H9 (cell line): ENCODE measurements at regions not wholly inside any gene's neighbourhood (a gene's known extent, or its start where the extent isn't known, plus 50 kb on each side); places are given as distances from the start of the nearest gene placed in this dataset.
"Not testable (repeated sequence)": the region's sequence is repeated elsewhere in the genome, so short reads cannot be mapped to it uniquely, and the experiment has no call there.

Experiments
- DNase-seq: peaks from one replicate; pipeline ENCODE4 v3.0.0-alpha.2; 2017
- H2AFZ ChIP-seq: one replicate; pipeline ENCODE4 v1.6.1; 2013; ENCODE audit warnings: mild to moderate bottlenecking, low read length, control low read depth, moderate library complexity
- H2AK5ac ChIP-seq: 2 replicates; pipeline ENCODE4 v1.6.1; 2013; ENCODE audit warnings: low read length, control low read depth, mixed read lengths; ENCODE audit not compliant: insufficient read length
- H2BK120ac ChIP-seq: one replicate; pipeline ENCODE4 v1.6.1; 2013; ENCODE audit warnings: low read depth, mild to moderate bottlenecking, low read length, control low read depth, inconsistent platforms; ENCODE audit not compliant: poor library complexity, severe bottlenecking
- H2BK12ac ChIP-seq: 2 replicates; pipeline ENCODE4 v1.6.1; 2013; ENCODE audit warnings: low read length, control low read depth, mixed read lengths, low read depth; ENCODE audit not compliant: insufficient read length
- H2BK15ac ChIP-seq: 2 replicates; pipeline ENCODE4 v1.6.1; 2013; ENCODE audit warnings: low read depth, low read length, control low read depth
- H2BK20ac ChIP-seq: one replicate; pipeline ENCODE4 v1.6.1; 2013; ENCODE audit warnings: low read depth, mild to moderate bottlenecking, low read length, control low read depth, inconsistent platforms; ENCODE audit not compliant: poor library complexity, severe bottlenecking
- H2BK5ac ChIP-seq: 2 replicates; pipeline ENCODE4 v1.6.1; 2013; ENCODE audit warnings: low read length, control low read depth, mixed read lengths; ENCODE audit not compliant: insufficient read length
- H3K14ac ChIP-seq: 2 replicates; pipeline ENCODE4 v1.6.1; 2013; ENCODE audit warnings: low read length, control low read depth; ENCODE audit not compliant: insufficient read depth
- H3K18ac ChIP-seq: 2 replicates; pipeline ENCODE4 v1.6.1; 2013; ENCODE audit warnings: low read depth, mild to moderate bottlenecking, mixed read lengths, low read length, control low read depth; ENCODE audit not compliant: insufficient read length
- H3K23ac ChIP-seq: 2 replicates; pipeline ENCODE4 v1.6.1; 2013; ENCODE audit warnings: low read length, control low read depth, mixed read lengths, low read depth; ENCODE audit not compliant: insufficient read length
- H3K23me2 ChIP-seq: 2 replicates; pipeline ENCODE4 v1.6.1; 2013; ENCODE audit warnings: low read depth, mild to moderate bottlenecking, mixed read lengths, low read length, control low read depth; ENCODE audit not compliant: insufficient read length, poor library complexity, severe bottlenecking
- H3K27ac ChIP-seq: 2 replicates; pipeline ENCODE4 v1.5.1; 2013; ENCODE audit warnings: low read length, control low read depth, mixed read lengths, low read depth; ENCODE audit not compliant: insufficient read length
- H3K27me3 ChIP-seq: 2 replicates; pipeline ENCODE4 v1.6.1; 2013; ENCODE audit warnings: low read length, control low read depth, inconsistent platforms; ENCODE audit not compliant: insufficient read depth
- H3K4ac ChIP-seq: 2 replicates; pipeline ENCODE4 v1.6.1; 2013; ENCODE audit warnings: low read depth, mild to moderate bottlenecking, control low read depth, inconsistent platforms, low read length, moderate library complexity
- H3K4me1 ChIP-seq: 2 replicates; pipeline ENCODE4 v1.6.1; 2013; ENCODE audit warnings: low read length, control low read depth, inconsistent platforms; ENCODE audit not compliant: insufficient read depth
- H3K4me2 ChIP-seq: 2 replicates; pipeline ENCODE4 v1.6.1; 2013; ENCODE audit warnings: low read length, control low read depth, mixed read lengths; ENCODE audit not compliant: insufficient read length, insufficient read depth
- H3K56ac ChIP-seq: 2 replicates; pipeline ENCODE4 v1.6.1; 2013; ENCODE audit warnings: low read depth, mild to moderate bottlenecking, mixed read lengths, low read length, control low read depth; ENCODE audit not compliant: insufficient read length
- H3K79me1 ChIP-seq: 2 replicates; pipeline ENCODE4 v1.6.1; 2013; ENCODE audit warnings: low read depth, mild to moderate bottlenecking, moderate library complexity, low read length, control low read depth, inconsistent platforms; ENCODE audit not compliant: insufficient read depth, poor library complexity, severe bottlenecking
- H3K79me2 ChIP-seq: 2 replicates; pipeline ENCODE4 v1.6.1; 2013; ENCODE audit warnings: low read length, control low read depth, inconsistent platforms; ENCODE audit not compliant: insufficient read depth
- H3K9ac ChIP-seq: 2 replicates; pipeline ENCODE4 v1.6.1; 2013; ENCODE audit warnings: low read length, control low read depth, mixed read lengths; ENCODE audit not compliant: insufficient read length; ENCODE audit errors: extremely low read depth
- H3K9me3 ChIP-seq: one replicate; pipeline ENCODE4 v1.6.1; 2013; ENCODE audit warnings: low read depth, low read length, inconsistent platforms; ENCODE audit not compliant: control insufficient read depth
- H3T11ph ChIP-seq: one replicate; pipeline ENCODE4 v1.6.1; 2013; ENCODE audit warnings: mild to moderate bottlenecking, low read length, control low read depth, inconsistent platforms
- H4K20me1 ChIP-seq: one replicate; pipeline ENCODE4 v1.6.1; 2013; ENCODE audit not compliant: control insufficient read depth, insufficient read length, insufficient read depth
- H4K5ac ChIP-seq: 2 replicates; pipeline ENCODE4 v1.6.1; 2013; ENCODE audit warnings: low read depth, mild to moderate bottlenecking, mixed read lengths, low read length, control low read depth; ENCODE audit not compliant: insufficient read length
- H4K8ac ChIP-seq: replicated peaks from 2 replicates; pipeline ENCODE4 v1.6.1; 2013; ENCODE audit warnings: low read length, control low read depth, mixed read lengths, low read depth; ENCODE audit not compliant: insufficient read length
- H4K91ac ChIP-seq: 2 replicates; pipeline ENCODE4 v1.6.1; 2013; ENCODE audit warnings: low read depth, mild to moderate bottlenecking, moderate library complexity, mixed read lengths, low read length, control low read depth; ENCODE audit not compliant: insufficient read length
- H3K27ac Mint-ChIP-seq, 3 experiments: 2 replicates in 2 of 3; 3 replicates in 1 of 3; pipeline ENCODE4 v1.8.0; 2020 to 2021; ENCODE audit warnings: mixed read lengths in 3 of 3, mild to moderate bottlenecking in 1 of 3, moderate library complexity in 1 of 3
- H3K27me3 Mint-ChIP-seq: 2 replicates; pipeline ENCODE4 v1.8.0; 2021; ENCODE audit warnings: low read depth, mild to moderate bottlenecking, moderate library complexity, mixed read lengths
- H3K36me3 Mint-ChIP-seq, 3 experiments: 2 replicates in 2 of 3; 3 replicates in 1 of 3; pipeline ENCODE4 v1.8.0; 2020 to 2021; ENCODE audit warnings: low read depth in 3 of 3, mixed read lengths in 3 of 3; ENCODE audit not compliant: insufficient read depth in 1 of 3
- H3K4me1 Mint-ChIP-seq, 2 experiments: 2 replicates each; pipeline ENCODE4 v1.8.0; 2020; ENCODE audit warnings: mixed read lengths in 2 of 2
- H3K4me3 Mint-ChIP-seq, 2 experiments: 2 replicates in 1 of 2; 3 replicates in 1 of 2; pipeline ENCODE4 v1.8.0; 2020 to 2021; ENCODE audit warnings: mild to moderate bottlenecking in 2 of 2, mixed read lengths in 2 of 2, moderate library complexity in 1 of 2
- H3K9me3 Mint-ChIP-seq, 2 experiments: 2 replicates in 1 of 2; 3 replicates in 1 of 2; pipeline ENCODE4 v1.8.0; 2020; ENCODE audit warnings: mild to moderate bottlenecking in 2 of 2, mixed read lengths in 2 of 2, moderate library complexity in 1 of 2
- WGBS: extraction: QIAGEN DNeasy Blood & Tissue Kit; methylation state at CpG from one replicate; pipeline ENCODE4 v1.1.7; 2013; ENCODE audit warnings: missing lambda C conversion rate, low lambda C conversion rate, mixed read lengths; ENCODE audit not compliant: insufficient read length; ENCODE audit errors: extremely low coverage; 5-methylcytosine and 5-hydroxymethylcytosine counted together

GRCh38 chr1:840592-840991, 83.1 kb upstream of the SAMD11 start:
- not testable (repeated sequence) for H2BK120ac ChIP-seq, H2BK20ac ChIP-seq, H4K8ac ChIP-seq, H3K4ac ChIP-seq, H3K14ac ChIP-seq, H3K79me2 ChIP-seq, H3K56ac ChIP-seq, H2BK12ac ChIP-seq, H4K5ac ChIP-seq, H2BK15ac ChIP-seq, H3K18ac ChIP-seq, H3K9ac ChIP-seq, H3K27me3 Mint-ChIP-seq, H3K27ac ChIP-seq, H4K20me1 ChIP-seq, H3K23ac ChIP-seq, H3K36me3 Mint-ChIP-seq, H3K9me3 ChIP-seq, DNase-seq, H3K4me1 ChIP-seq, H3K27ac Mint-ChIP-seq, H2BK5ac ChIP-seq, H3T11ph ChIP-seq, H2AK5ac ChIP-seq, H3K23me2 ChIP-seq, H3K79me1 ChIP-seq, H3K4me3 Mint-ChIP-seq, H3K27me3 ChIP-seq, H3K9me3 Mint-ChIP-seq, H2AFZ ChIP-seq, H4K91ac ChIP-seq, H3K4me2 ChIP-seq
- peaks cover 15% of the 10 kb centered on the region in 2 experiments for H3K4me1 Mint-ChIP-seq
- no CpG with 5 or more reads among the region's 6 CpGs for WGBS

- not testable (repeated sequence) for H3K79me1 ChIP-seq, H3K4me3 Mint-ChIP-seq, H4K91ac ChIP-seq, H3K56ac ChIP-seq, H3K4me1 ChIP-seq, H3K18ac ChIP-seq, H4K5ac ChIP-seq, H3K27ac ChIP-seq, H3K4me2 ChIP-seq, H3K27me3 ChIP-seq, DNase-seq, H2AK5ac ChIP-seq, H3K4ac ChIP-seq, H3K9me3 Mint-ChIP-seq, H2AFZ ChIP-seq, H4K8ac ChIP-seq, H3K27me3 Mint-ChIP-seq, H3K14ac ChIP-seq, H3T11ph ChIP-seq, H2BK12ac ChIP-seq, H3K36me3 Mint-ChIP-seq, H2BK5ac ChIP-seq, H3K9me3 ChIP-seq, H3K79me2 ChIP-seq, H3K9ac ChIP-seq, H2BK20ac ChIP-seq, H3K23ac ChIP-seq, H2BK15ac ChIP-seq, H3K27ac Mint-ChIP-seq, H2BK120ac ChIP-seq, H3K23me2 ChIP-seq, H4K20me1 ChIP-seq
- no CpG with 5 or more reads among the region's 15 CpGs for WGBS
- peaks cover 20 to 21% of the 10 kb centered on the region in 2 experiments for H3K4me1 Mint-ChIP-seq
Measured at GRCh38 chr1:841671-842425, 81.9 kb upstream of the SAMD11 start.
